CD14-positive monocyte (primary cell): ENCODE measurements at regions not wholly inside any gene's neighbourhood (a gene's known extent, or its start where the extent isn't known, plus 50 kb on each side); places are given as distances from the start of the nearest gene placed in this dataset.

Experiments
- DNase-seq, 3 donors: peaks; one replicate each; pipeline ENCODE4 v3.0.0-alpha.2; 2011 to 2022
- H2AFZ ChIP-seq: 2 replicates; pipeline ENCODE4 v1.6.0; 2012; ENCODE audit warnings: mild to moderate bottlenecking, low read depth, low read length, inconsistent platforms; ENCODE audit not compliant: insufficient read depth, poor library complexity, severe bottlenecking
- H3K27ac ChIP-seq, 2 donors: 1 replicate in 1 of 2; 2 replicates in 1 of 2; pipeline ENCODE4 v1.5.1; 2012 to 2013; ENCODE audit warnings: low read length in 2 of 2, control low read depth in 1 of 2, inconsistent platforms in 1 of 2, low read depth in 1 of 2, mild to moderate bottlenecking in 1 of 2
- H3K27me3 ChIP-seq, 2 donors: one replicate each; pipeline versions ENCODE4 v1.6.0 to v1.6.1; 2011 to 2013; ENCODE audit warnings: low read length in 2 of 2; ENCODE audit not compliant: control insufficient read depth in 2 of 2, insufficient read depth in 2 of 2
- H3K36me3 ChIP-seq, 2 donors: replicated peaks in 1 of 2; 1 replicate in 1 of 2; 2 replicates in 1 of 2; pipeline versions ENCODE4 v1.5.1 to v1.6.1; 2012 to 2013; ENCODE audit warnings: low read length in 2 of 2, control low read depth in 1 of 2, inconsistent platforms in 1 of 2, mild to moderate bottlenecking in 1 of 2; ENCODE audit not compliant: insufficient read depth in 2 of 2, control insufficient read depth in 1 of 2
- H3K4me1 ChIP-seq, 2 donors: 1 replicate in 1 of 2; 2 replicates in 1 of 2; pipeline versions ENCODE4 v1.5.1 to v1.6.1; 2012 to 2013; ENCODE audit warnings: low read length in 2 of 2, control low read depth in 1 of 2, inconsistent platforms in 1 of 2, mild to moderate bottlenecking in 1 of 2, moderate library complexity in 1 of 2; ENCODE audit not compliant: insufficient read depth in 2 of 2, control insufficient read depth in 1 of 2
- H3K4me2 ChIP-seq: replicated peaks from 2 replicates; pipeline ENCODE3; 2012; ENCODE audit warnings: low read length, moderate library complexity, mild to moderate bottlenecking; ENCODE audit not compliant: poor library complexity, severe bottlenecking; ENCODE audit errors: extremely low read depth
- H3K4me3 ChIP-seq, 3 experiments: fragments of 200-600 bp in 1 of 3; sonication (generic) in 1 of 3; replicated peaks in 1 of 3; 1 replicate in 2 of 3; 2 replicates in 1 of 3; pipeline ENCODE4 v1.5.1; 2011 to 2013; ENCODE audit warnings: low read length in 3 of 3, mild to moderate bottlenecking in 3 of 3, control low read depth in 2 of 3, low read depth in 2 of 3, inconsistent platforms in 1 of 3, moderate library complexity in 1 of 3
- H3K79me2 ChIP-seq: 2 replicates; pipeline ENCODE4 v1.6.0; 2012; ENCODE audit warnings: mild to moderate bottlenecking, control low read depth, inconsistent platforms, low read length, moderate library complexity; ENCODE audit not compliant: insufficient read depth
- H3K9ac ChIP-seq: 2 replicates; pipeline ENCODE4 v1.6.0; 2017; ENCODE audit warnings: low read length, mild to moderate bottlenecking; ENCODE audit not compliant: insufficient read depth, poor library complexity, severe bottlenecking
- H3K9me3 ChIP-seq, 2 donors: replicated peaks in 1 of 2; 1 replicate in 1 of 2; 2 replicates in 1 of 2; pipeline versions ENCODE4 v1.5.1 to v1.6.1; 2012 to 2013; ENCODE audit warnings: low read length in 2 of 2, control low read depth in 1 of 2; ENCODE audit not compliant: control insufficient read depth in 1 of 2, insufficient read depth in 1 of 2
- H4K20me1 ChIP-seq: 2 replicates; pipeline ENCODE4 v1.6.0; 2012; ENCODE audit warnings: mild to moderate bottlenecking, low read length, control low read depth, moderate library complexity; ENCODE audit not compliant: insufficient read depth
- H3K27ac Mint-ChIP-seq, 7 donors: one replicate each; pipeline ENCODE4 v1.8.0; 2020; ENCODE audit warnings: mild to moderate bottlenecking in 7 of 7, mixed read lengths in 7 of 7, moderate library complexity in 6 of 7, inconsistent platforms in 2 of 7
- H3K27me3 Mint-ChIP-seq, 3 donors: one replicate each; pipeline ENCODE4 v1.8.0; 2021 to 2022; ENCODE audit warnings: low read depth in 3 of 3, mild to moderate bottlenecking in 3 of 3, mixed read lengths in 3 of 3, moderate library complexity in 3 of 3, inconsistent platforms in 1 of 3
- H3K36me3 Mint-ChIP-seq, 2 donors: one replicate each; pipeline ENCODE4 v1.8.0; 2020; ENCODE audit warnings: mixed read lengths in 2 of 2, inconsistent platforms in 1 of 2, mild to moderate bottlenecking in 1 of 2
- H3K4me1 Mint-ChIP-seq: one replicate; pipeline ENCODE4 v1.8.0; 2020; ENCODE audit warnings: mild to moderate bottlenecking, mixed read lengths
- H3K4me3 Mint-ChIP-seq, 2 donors: one replicate each; pipeline ENCODE4 v1.8.0; 2020; ENCODE audit warnings: mild to moderate bottlenecking in 2 of 2, mixed read lengths in 2 of 2, moderate library complexity in 1 of 2
- H3K9me3 Mint-ChIP-seq, 7 donors: one replicate each; pipeline ENCODE4 v1.8.0; 2020 to 2022; ENCODE audit warnings: mixed read lengths in 7 of 7, mild to moderate bottlenecking in 6 of 7, moderate library complexity in 6 of 7, inconsistent platforms in 2 of 7
- WGBS: methylation state at CpG from one replicate; pipeline ENCODE4 v1.1.5; 2013; ENCODE audit warnings: missing lambda C conversion rate; ENCODE audit not compliant: insufficient coverage; 5-methylcytosine and 5-hydroxymethylcytosine counted together
- intact Hi-C, 2 donors: fragments of 100-400 bp; cut with micrococcal nuclease; formaldehyde crosslinking; loops; one replicate each; pipeline versions ENCODE4 v1.15.0 to v1.15.1; 2023
- TF ChIP-seq, protein P1 (sequence below): fragments of 200-600 bp; IDR thresholded peaks from one replicate; pipeline ENCODE4 v1.8.0; 2022; ENCODE audit warnings: antibody characterized with exemption, mild to moderate bottlenecking

- Histone ChIP-seq H3K4me2 (no peak overlapping the region), H3K9ac (no peak overlapping the region), H3K4me1 (peaks cover 20 to 24% of the 10 kb centered on the region in 2 donors), H3K79me2 (no peaks in the 10 kb centered on the region), H3K27me3 (no peaks in the 10 kb centered on the region), H3K27ac (no peak overlapping the region), H3K4me3 (no peak overlapping the region), H2AFZ (no peak overlapping the region), H4K20me1 (no peaks in the 10 kb centered on the region), H3K36me3 (no peaks in the 10 kb centered on the region), H3K9me3 (no peaks in the 10 kb centered on the region)
- DNase-seq: no peak
- TF ChIP-seq, protein P1, sequence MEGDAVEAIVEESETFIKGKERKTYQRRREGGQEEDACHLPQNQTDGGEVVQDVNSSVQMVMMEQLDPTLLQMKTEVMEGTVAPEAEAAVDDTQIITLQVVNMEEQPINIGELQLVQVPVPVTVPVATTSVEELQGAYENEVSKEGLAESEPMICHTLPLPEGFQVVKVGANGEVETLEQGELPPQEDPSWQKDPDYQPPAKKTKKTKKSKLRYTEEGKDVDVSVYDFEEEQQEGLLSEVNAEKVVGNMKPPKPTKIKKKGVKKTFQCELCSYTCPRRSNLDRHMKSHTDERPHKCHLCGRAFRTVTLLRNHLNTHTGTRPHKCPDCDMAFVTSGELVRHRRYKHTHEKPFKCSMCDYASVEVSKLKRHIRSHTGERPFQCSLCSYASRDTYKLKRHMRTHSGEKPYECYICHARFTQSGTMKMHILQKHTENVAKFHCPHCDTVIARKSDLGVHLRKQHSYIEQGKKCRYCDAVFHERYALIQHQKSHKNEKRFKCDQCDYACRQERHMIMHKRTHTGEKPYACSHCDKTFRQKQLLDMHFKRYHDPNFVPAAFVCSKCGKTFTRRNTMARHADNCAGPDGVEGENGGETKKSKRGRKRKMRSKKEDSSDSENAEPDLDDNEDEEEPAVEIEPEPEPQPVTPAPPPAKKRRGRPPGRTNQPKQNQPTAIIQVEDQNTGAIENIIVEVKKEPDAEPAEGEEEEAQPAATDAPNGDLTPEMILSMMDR: no peak
- Mint-ChIP-seq H3K4me1 (peaks cover 30% of the 10 kb centered on the region), H3K27me3 (peaks cover 2 to 4% (median 3%) of the 10 kb centered on the region in 3 donors), H3K4me3 (no peak overlapping the region), H3K27ac (no peak overlapping the region), H3K36me3 (no peaks in the 10 kb centered on the region), H3K9me3 (no peaks in the 10 kb centered on the region)
- intact Hi-C loops: no loop called here
- 96% methylated on average over 4 of the region's 8 CpGs for WGBS
Measured at GRCh38 chr5:173759691-173760090, 128.5 kb upstream of the CPEB4 start.

DNA sequence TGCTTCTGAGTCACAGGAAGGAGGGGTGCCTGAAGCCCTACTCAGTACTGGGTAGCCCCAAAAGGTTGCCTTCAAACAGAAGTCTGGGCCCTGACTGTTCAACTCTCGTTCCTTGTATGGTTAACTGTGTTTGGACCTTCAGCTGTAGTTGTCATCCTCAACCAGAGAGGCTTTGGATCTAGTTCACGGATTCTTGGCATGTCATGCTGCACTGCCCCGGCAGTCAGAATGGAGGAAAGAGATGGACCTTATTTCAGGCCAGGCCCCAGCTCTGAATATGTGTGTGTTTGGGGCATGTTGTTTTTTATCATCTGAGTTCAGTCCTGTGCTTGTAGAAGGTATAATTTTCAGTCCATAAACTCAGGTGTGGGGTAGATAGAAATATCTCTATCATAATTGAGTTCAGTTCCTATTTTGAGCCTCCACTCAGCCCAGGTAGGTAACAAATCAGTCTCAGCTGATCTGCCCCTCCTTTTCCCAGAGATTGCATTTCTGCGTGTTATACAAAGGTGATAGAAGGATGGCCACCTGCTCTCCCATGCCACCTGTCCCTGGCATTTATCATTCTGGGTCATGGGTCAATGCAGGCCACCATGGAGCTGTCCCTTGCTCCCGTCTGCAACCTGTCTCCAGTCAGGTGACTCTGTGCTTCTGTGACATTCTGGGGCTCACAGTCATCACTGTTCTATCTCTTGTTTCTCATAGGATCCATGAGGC lies 127.5 kb upstream of the CPEB4 start:
- H3K9me3 Mint-ChIP-seq: no peaks in the 10 kb centered on the region
- H3K27me3 Mint-ChIP-seq: peaks cover 2 to 4% (median 3%) of the 10 kb centered on the region in 3 donors
- 94% methylated on average over 5 of the region's 5 CpGs for WGBS

More for the DNA sequence above, 127.5 kb upstream of the CPEB4 start:
- H3K79me2 ChIP-seq: no peaks in the 10 kb centered on the region
- H3K36me3 ChIP-seq: no peaks in the 10 kb centered on the region
- no peaks in the 10 kb centered on the region for H3K27me3 ChIP-seq
- H3K27ac ChIP-seq: no peak overlapping the region
- intact Hi-C loops: no loop called here
- H3K4me2 ChIP-seq: no peak overlapping the region
- no peak overlapping the region for H2AFZ ChIP-seq
- H3K4me1 ChIP-seq: peaks cover 22 to 27% of the 10 kb centered on the region in 2 donors
- Mint-ChIP-seq H3K4me1 (peaks cover 36% of the 10 kb centered on the region), H3K4me3 (no peak overlapping the region), H3K36me3 (no peaks in the 10 kb centered on the region), H3K27ac (peak overlapping the region in 1 of 7 donors; percentile 83)
- no peaks in the 10 kb centered on the region for H4K20me1 ChIP-seq
- H3K4me3 ChIP-seq: no peak overlapping the region
- no peak overlapping the region for H3K9ac ChIP-seq
- TF ChIP-seq, protein P1: no peak
- H3K9me3 ChIP-seq: no peaks in the 10 kb centered on the region
- DNase-seq: no peak
